ENCODE measurements at regions not wholly inside any gene's neighbourhood (a gene's known extent, or its start where the extent isn't known, plus 50 kb on each side); places are given as distances from the start of the nearest gene placed in this dataset.
A peak's percentile ranks its signal among the peaks of the same experiment; 100 is the strongest.

- no peaks in the 10 kb centered on the region for H3K27me3 ChIP-seq
- TF ChIP-seq POLR2A (IDR thresholded peaks at IDR 0.05): no peak
- no peak for TF ChIP-seq POLR2AphosphoS5 (IDR thresholded peaks at IDR 0.05)
- TF ChIP-seq EP300 (IDR thresholded peaks at IDR 0.05): no peak
- no peak for TF ChIP-seq CTCF (IDR thresholded peaks at IDR 0.05)
- intact Hi-C loops (cut with DNase I; ENCODE audit: low total_unique reads): no loop called here
- H3K4me3 ChIP-seq: no peak overlapping the region
- H3K4me1 ChIP-seq: no peaks in the 10 kb centered on the region
- peak in 1 of 2 donors; percentile 22 for DNase-seq
- H3K9me3 ChIP-seq: peaks cover 0 to 6% (median 0%) of the 10 kb centered on the region in 4 donors
- no peaks in the 10 kb centered on the region for H3K36me3 ChIP-seq
- WGBS, 5 donors: 58 to 80% (median 70%) methylated on average over 3 of the region's 3 CpGs
- no peak overlapping the region for H3K27ac ChIP-seq
These were observed 60.9 kb upstream of the MMADHC start for GRCh38 chr2:149648282-149649030.

- TF ChIP-seq EP300 (IDR thresholded peaks at IDR 0.05) (no peak), CTCF (IDR thresholded peaks at IDR 0.05) (no peak), POLR2A (IDR thresholded peaks at IDR 0.05) (no peak), POLR2AphosphoS5 (IDR thresholded peaks at IDR 0.05) (no peak)
- no peaks in the 10 kb centered on the region for H3K9me3 ChIP-seq
- DNase-seq: no peak
- H3K4me1 ChIP-seq: no peaks in the 10 kb centered on the region
- no peak overlapping the region for H3K4me3 ChIP-seq
- intact Hi-C loops (cut with DNase I; ENCODE audit: low total_unique reads): no loop called here
- no peaks in the 10 kb centered on the region for H3K27me3 ChIP-seq
- no peak overlapping the region for H3K27ac ChIP-seq
- H3K36me3 ChIP-seq: no peaks in the 10 kb centered on the region
These were observed 57.8 kb upstream of the MMADHC start for GRCh38 chr2:149645391-149645790.

Data from stomach (tissue), 8 donors.